Upper lobe of right lung (tissue), 1 donor: ENCODE measurements at regions not wholly inside any gene's neighbourhood (a gene's known extent, or its start where the extent isn't known, plus 50 kb on each side); places are given as distances from the start of the nearest gene placed in this dataset.

Experiments used
- ATAC-seq: fragments of 200-7000 bp; cut with Tn5 transposase; one replicate; pipeline ENCODE4 v1.9.1; 2020; ENCODE audit warnings: mild to moderate bottlenecking, moderate library complexity
- DNase-seq: peaks from one replicate; pipeline ENCODE4 v3.0.0-alpha.2; 2020
- H3K27ac ChIP-seq: fragments of 200-600 bp; one replicate; pipeline ENCODE4 v1.8.0; 2022
- H3K27me3 ChIP-seq: fragments of 200-600 bp; one replicate; pipeline ENCODE4 v1.8.0; 2022; ENCODE audit warnings: mild to moderate bottlenecking
- H3K36me3 ChIP-seq: fragments of 200-600 bp; one replicate; pipeline ENCODE4 v1.8.0; 2022
- H3K4me1 ChIP-seq: fragments of 200-600 bp; one replicate; pipeline ENCODE4 v1.8.0; 2022
- H3K4me3 ChIP-seq: fragments of 200-600 bp; one replicate; pipeline ENCODE4 v1.8.0; 2022; ENCODE audit warnings: mild to moderate bottlenecking
- H3K9me3 ChIP-seq: fragments of 200-600 bp; one replicate; pipeline ENCODE4 v1.8.0; 2022
- intact Hi-C: fragments of 100-400 bp; cut with DNase I; formaldehyde crosslinking; loops from one replicate; pipeline ENCODE4 v1.11.0; 2022
- TF ChIP-seq, protein P1 (sequence below): fragments of 200-600 bp; IDR thresholded peaks from one replicate; pipeline ENCODE4 v1.8.0; 2022; ENCODE audit warnings: antibody characterized with exemption
- donor health status: DM: no; HTN: yes; CAD: no; lungs with severe emphysema.

- DNase-seq (no peak), ATAC-seq (no peak)
- Histone ChIP-seq H3K36me3 (no peaks in the 10 kb centered on the region), H3K4me1 (peaks cover 6% of the 10 kb centered on the region), H3K27ac (no peak overlapping the region), H3K9me3 (no peaks in the 10 kb centered on the region), H3K27me3 (no peaks in the 10 kb centered on the region), H3K4me3 (no peak overlapping the region)
- TF ChIP-seq, protein P1, sequence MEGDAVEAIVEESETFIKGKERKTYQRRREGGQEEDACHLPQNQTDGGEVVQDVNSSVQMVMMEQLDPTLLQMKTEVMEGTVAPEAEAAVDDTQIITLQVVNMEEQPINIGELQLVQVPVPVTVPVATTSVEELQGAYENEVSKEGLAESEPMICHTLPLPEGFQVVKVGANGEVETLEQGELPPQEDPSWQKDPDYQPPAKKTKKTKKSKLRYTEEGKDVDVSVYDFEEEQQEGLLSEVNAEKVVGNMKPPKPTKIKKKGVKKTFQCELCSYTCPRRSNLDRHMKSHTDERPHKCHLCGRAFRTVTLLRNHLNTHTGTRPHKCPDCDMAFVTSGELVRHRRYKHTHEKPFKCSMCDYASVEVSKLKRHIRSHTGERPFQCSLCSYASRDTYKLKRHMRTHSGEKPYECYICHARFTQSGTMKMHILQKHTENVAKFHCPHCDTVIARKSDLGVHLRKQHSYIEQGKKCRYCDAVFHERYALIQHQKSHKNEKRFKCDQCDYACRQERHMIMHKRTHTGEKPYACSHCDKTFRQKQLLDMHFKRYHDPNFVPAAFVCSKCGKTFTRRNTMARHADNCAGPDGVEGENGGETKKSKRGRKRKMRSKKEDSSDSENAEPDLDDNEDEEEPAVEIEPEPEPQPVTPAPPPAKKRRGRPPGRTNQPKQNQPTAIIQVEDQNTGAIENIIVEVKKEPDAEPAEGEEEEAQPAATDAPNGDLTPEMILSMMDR: no peak
- intact Hi-C loops: no loop called here
These were observed 60.2 kb downstream of the ADAMTS1 start for GRCh38 chr21:26784974-26785373.

DNA sequence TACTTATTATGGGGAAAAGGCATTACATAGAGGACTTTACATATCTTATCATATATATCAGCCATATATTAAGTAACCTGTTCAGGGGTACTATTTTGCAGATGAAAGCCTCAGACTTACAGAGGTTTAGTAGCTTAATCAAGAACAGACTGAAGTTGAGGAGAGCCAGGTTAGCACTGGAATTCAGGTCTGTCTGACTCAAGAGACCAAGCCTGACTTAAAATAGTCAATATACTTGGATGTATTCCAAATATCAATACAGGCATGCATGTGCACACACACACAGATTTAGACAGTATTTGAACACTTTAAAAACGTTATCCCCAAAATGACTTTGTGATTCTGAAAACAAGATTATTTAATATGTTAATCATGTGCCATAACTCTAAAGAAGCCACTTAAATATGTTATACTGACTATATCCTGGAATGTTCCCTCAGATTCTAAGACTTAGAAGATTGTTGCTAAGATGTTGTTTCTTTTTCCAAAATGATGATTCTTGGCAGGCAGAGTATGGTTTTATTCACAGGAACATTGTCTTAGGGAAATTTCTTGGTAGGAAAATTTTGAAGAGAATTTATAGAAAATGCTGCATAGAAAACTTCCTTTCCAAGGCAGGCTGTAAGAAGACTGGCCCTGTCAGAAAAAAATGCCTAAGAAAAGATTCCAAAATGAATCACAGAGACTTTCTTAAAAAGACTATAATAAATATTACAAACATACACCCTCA lies 61.6 kb downstream of the ADAMTS1 start:
- H3K9me3 ChIP-seq: no peaks in the 10 kb centered on the region
- no peak overlapping the region for H3K27ac ChIP-seq
- intact Hi-C loops: no loop called here
- no peak for ATAC-seq
- H3K36me3 ChIP-seq: no peaks in the 10 kb centered on the region
- H3K27me3 ChIP-seq: no peaks in the 10 kb centered on the region
- TF ChIP-seq, protein P1: no peak
- no peak overlapping the region for H3K4me3 ChIP-seq
- DNase-seq: no peak
- no peaks in the 10 kb centered on the region for H3K4me1 ChIP-seq

- H3K4me3 ChIP-seq: no peak overlapping the region
- H3K4me1 ChIP-seq: no peaks in the 10 kb centered on the region
- H3K36me3 ChIP-seq: no peaks in the 10 kb centered on the region
- DNase-seq (no peak), ATAC-seq (no peak)
- H3K9me3 ChIP-seq: no peaks in the 10 kb centered on the region
- H3K27me3 ChIP-seq: no peaks in the 10 kb centered on the region
- intact Hi-C loops: no loop called here
- TF ChIP-seq, protein P1: no peak
- no peak overlapping the region for H3K27ac ChIP-seq
These were observed 62.5 kb downstream of the ADAMTS1 start for GRCh38 chr21:26782747-26783146.

GRCh38 chr21:26782331-26782730 lies 62.9 kb downstream of the ADAMTS1 start:
- H3K36me3 ChIP-seq: no peaks in the 10 kb centered on the region
- ATAC-seq (no peak), DNase-seq (no peak)
- intact Hi-C loops: no loop called here
- no peaks in the 10 kb centered on the region for H3K4me1 ChIP-seq
- TF ChIP-seq, protein P1: no peak
- H3K4me3 ChIP-seq: no peak overlapping the region
- H3K27ac ChIP-seq: no peak overlapping the region
- no peaks in the 10 kb centered on the region for H3K9me3 ChIP-seq
- no peaks in the 10 kb centered on the region for H3K27me3 ChIP-seq

GRCh38 chr21:26781331-26781730 lies 63.9 kb downstream of the ADAMTS1 start:
- Histone ChIP-seq H3K27me3 (no peaks in the 10 kb centered on the region), H3K27ac (no peak overlapping the region), H3K9me3 (no peaks in the 10 kb centered on the region), H3K4me3 (no peak overlapping the region), H3K4me1 (no peaks in the 10 kb centered on the region), H3K36me3 (no peaks in the 10 kb centered on the region)
- TF ChIP-seq, protein P1: no peak
- intact Hi-C loops: no loop called here
- DNase-seq (no peak), ATAC-seq (no peak)
